Immature natural killer cell (primary cell): ENCODE measurements at regions not wholly inside any gene's neighbourhood (a gene's known extent, or its start where the extent isn't known, plus 50 kb on each side); places are given as distances from the start of the nearest gene placed in this dataset.

Experiments
- DNase-seq, 3 donors: peaks; one replicate each; pipeline ENCODE4 v3.0.0; 2022; ENCODE audit warnings: mixed read lengths in 1 of 3
- H3K27ac Mint-ChIP-seq, 6 donors: one replicate each; pipeline ENCODE4 v1.8.0; 2020; ENCODE audit warnings: mixed read lengths in 6 of 6, mild to moderate bottlenecking in 5 of 6, inconsistent platforms in 4 of 6, moderate library complexity in 3 of 6
- H3K27me3 Mint-ChIP-seq, 3 donors: one replicate each; pipeline ENCODE4 v1.8.0; 2020 to 2021; ENCODE audit warnings: low read depth in 3 of 3, mild to moderate bottlenecking in 3 of 3, mixed read lengths in 3 of 3, moderate library complexity in 3 of 3, inconsistent platforms in 1 of 3
- H3K36me3 Mint-ChIP-seq, 3 donors: one replicate each; pipeline ENCODE4 v1.8.0; 2020; ENCODE audit warnings: mixed read lengths in 3 of 3, inconsistent platforms in 2 of 3, mild to moderate bottlenecking in 2 of 3
- H3K4me1 Mint-ChIP-seq, 2 donors: one replicate each; pipeline ENCODE4 v1.8.0; 2020; ENCODE audit warnings: inconsistent platforms in 2 of 2, mild to moderate bottlenecking in 2 of 2, mixed read lengths in 2 of 2, moderate library complexity in 1 of 2
- H3K4me3 Mint-ChIP-seq, 5 donors: one replicate each; pipeline ENCODE4 v1.8.0; 2020; ENCODE audit warnings: mild to moderate bottlenecking in 5 of 5, mixed read lengths in 5 of 5, inconsistent platforms in 3 of 5, moderate library complexity in 3 of 5
- H3K9me3 Mint-ChIP-seq, 6 donors: one replicate each; pipeline ENCODE4 v1.8.0; 2020; ENCODE audit warnings: mild to moderate bottlenecking in 6 of 6, mixed read lengths in 6 of 6, inconsistent platforms in 4 of 6, moderate library complexity in 3 of 6

DNA sequence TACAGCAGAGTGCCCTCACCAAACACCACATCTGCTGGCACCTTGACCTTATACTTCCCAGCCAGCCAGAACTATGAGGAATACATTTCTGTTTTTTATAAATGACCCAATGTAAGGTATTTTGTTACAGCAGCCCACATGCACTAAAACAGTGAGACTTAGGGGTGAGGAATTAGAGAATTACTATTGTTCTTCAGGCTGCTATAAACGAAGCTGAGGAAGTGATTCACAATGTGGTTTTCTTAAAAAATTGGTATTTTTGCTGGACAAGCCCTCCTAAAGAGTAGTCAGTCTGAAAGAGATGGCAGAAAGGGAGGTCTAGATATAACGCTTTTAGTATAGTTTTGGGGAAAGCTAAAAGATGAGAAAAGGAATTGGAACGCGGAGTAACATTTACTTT is 101.0 kb downstream of the SLITRK6 start:
- Mint-ChIP-seq H3K27ac (no peak overlapping the region), H3K4me1 (no peaks in the 10 kb centered on the region), H3K4me3 (no peak overlapping the region), H3K27me3 (no peaks in the 10 kb centered on the region), H3K9me3 (peaks cover 15 to 52% (median 19%) of the 10 kb centered on the region in 6 donors), H3K36me3 (peaks cover 0 to 7% (median 0%) of the 10 kb centered on the region in 3 donors)
- no peak for DNase-seq

DNA sequence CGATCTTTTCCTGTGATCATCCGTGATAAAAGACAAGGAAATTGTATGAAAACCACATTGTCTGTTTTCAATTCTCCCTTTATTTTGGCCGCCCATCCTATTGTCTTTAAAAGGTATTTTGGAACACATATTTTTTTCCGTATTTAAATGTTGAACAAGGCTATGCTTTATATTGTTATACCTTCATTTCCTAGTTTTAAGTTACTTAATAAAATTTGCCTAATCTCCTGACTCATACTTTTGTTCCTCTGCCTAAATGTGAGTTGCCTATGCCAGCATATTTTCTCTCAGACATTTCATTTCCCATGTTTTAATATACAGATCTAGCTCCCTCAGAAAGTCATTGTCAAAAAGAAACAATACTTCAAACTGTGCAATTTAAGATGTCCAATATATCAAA is 104.2 kb downstream of the SLITRK6 start:
- no peaks in the 10 kb centered on the region for H3K4me1 Mint-ChIP-seq
- no peaks in the 10 kb centered on the region for H3K27me3 Mint-ChIP-seq
- H3K36me3 Mint-ChIP-seq = no peaks in the 10 kb centered on the region
- H3K4me3 Mint-ChIP-seq = no peak overlapping the region
- DNase-seq = no peak
- peaks cover 14 to 44% (median 22%) of the 10 kb centered on the region in 6 donors for H3K9me3 Mint-ChIP-seq
- H3K27ac Mint-ChIP-seq = no peak overlapping the region

DNA sequence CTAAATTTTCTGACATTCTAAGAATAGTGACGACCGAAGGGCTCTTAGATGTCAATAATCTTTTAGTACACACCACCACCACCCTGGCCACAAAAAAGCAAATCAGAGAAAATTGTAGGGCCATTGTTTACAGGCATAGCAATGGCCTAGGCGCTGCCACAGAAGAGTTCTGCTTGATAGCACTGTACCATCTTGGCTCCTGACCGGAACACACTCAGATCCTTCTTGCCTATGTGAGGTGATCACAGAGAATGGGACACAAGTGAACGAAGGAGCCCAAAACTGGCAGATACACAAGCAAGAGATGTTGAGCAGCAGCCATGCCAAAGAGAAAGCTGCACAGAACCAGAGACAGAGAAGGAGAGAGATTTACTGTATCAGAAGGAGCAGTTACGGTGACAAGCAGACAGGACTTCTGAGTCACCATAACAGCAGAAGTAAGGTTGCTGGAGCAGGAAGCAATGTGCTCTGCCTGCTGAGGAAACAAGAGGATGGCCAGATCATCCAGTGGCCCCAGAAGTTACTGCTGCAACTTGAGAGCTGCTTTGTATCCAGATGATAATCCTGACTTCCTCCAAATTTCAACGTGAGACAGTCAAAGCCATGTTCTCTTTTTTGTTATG is 105.2 kb downstream of the SLITRK6 start:
- no peak overlapping the region for H3K27ac Mint-ChIP-seq
- DNase-seq = no peak
- no peaks in the 10 kb centered on the region for H3K4me1 Mint-ChIP-seq
- H3K4me3 Mint-ChIP-seq = no peak overlapping the region
- no peaks in the 10 kb centered on the region for H3K27me3 Mint-ChIP-seq
- H3K36me3 Mint-ChIP-seq = no peaks in the 10 kb centered on the region
- peaks cover 9 to 38% (median 22%) of the 10 kb centered on the region in 6 donors for H3K9me3 Mint-ChIP-seq

DNA sequence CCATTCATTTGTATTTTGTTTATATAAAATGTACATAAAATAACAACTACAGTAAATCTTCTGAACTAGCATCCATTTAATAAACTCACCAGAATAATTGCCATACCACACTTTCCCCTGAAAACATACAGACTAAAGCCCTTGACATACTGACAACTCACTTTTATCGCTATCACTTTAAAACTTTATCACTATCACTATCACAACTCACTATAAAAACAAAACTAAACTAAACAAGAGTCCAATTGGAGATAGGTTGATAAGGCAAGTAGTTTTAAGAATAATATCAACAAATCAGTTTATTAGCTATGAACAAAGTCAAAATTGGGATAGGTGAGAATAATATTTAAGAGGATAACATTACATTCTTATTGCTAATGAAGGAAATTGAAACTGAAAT is 108.9 kb downstream of the SLITRK6 start:
- H3K4me1 Mint-ChIP-seq = no peaks in the 10 kb centered on the region
- no peak overlapping the region for H3K4me3 Mint-ChIP-seq
- no peaks in the 10 kb centered on the region for H3K36me3 Mint-ChIP-seq
- no peak for DNase-seq
- H3K9me3 Mint-ChIP-seq = peaks cover 2 to 22% (median 17%) of the 10 kb centered on the region in 6 donors
- no peak overlapping the region for H3K27ac Mint-ChIP-seq
- H3K27me3 Mint-ChIP-seq = no peaks in the 10 kb centered on the region

DNA sequence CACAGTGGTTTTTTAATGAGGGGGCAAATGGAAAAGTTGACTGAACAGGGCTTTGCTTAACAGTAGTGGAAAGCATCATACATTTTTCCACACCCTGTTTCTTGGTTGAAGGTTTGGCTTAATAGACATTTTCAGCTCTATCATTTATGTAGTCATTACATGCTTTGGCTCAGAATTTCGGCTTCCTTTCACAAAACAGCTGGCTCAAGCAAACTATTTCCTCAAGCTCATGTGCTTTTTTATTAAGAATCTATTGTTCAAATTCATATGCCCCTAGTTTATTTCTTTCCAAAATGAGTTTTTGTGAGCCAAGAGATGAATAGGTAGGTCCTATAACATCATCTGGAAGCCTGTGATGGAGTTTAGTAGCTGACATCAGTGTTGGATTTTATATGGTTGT is 113.8 kb downstream of the SLITRK6 start:
- no peak for DNase-seq
- Mint-ChIP-seq H3K27ac (no peak overlapping the region), H3K4me1 (no peaks in the 10 kb centered on the region), H3K9me3 (peaks cover 2 to 29% (median 7%) of the 10 kb centered on the region in 6 donors), H3K4me3 (no peak overlapping the region), H3K27me3 (no peaks in the 10 kb centered on the region), H3K36me3 (no peaks in the 10 kb centered on the region)

DNA sequence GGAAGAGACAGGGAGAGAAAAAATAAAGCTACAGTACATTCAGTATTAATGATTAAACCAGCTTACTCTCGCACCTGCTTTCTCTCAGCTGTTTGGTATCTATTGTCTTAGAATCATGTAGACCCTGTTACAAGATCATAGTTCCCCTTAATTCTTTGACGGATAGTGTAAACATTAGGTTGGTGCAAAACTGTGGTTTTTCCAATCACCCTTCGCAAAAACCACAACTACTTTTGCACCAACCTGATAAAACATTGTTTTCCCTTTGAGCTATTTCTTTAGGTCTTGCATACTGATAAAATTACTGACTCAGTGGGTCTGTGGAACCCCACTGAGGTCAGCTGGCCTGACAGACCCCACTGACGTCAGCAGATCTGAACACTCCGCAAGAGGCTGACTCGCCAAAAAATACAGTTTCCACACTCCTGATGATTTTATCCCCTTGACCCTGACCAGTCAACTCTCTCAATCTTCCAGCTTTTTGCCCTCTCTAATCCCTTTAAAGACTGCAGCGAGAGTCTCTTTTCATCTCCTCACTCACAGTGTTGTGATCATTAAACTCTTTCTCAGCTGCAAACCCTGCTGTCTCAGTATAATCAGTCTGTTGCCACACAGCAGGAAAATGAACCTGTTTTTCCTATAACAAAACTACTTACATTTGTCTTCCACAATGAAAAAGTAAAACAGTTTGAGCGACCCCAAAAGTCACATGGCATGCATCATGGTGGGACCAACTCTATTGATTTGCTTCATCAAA is 123.9 kb downstream of the SLITRK6 start:
- no peak overlapping the region for H3K4me3 Mint-ChIP-seq
- H3K27me3 Mint-ChIP-seq = peaks cover 0 to 2% (median 0%) of the 10 kb centered on the region in 3 donors
- H3K9me3 Mint-ChIP-seq = peaks cover 5 to 43% (median 20%) of the 10 kb centered on the region in 6 donors
- H3K4me1 Mint-ChIP-seq = no peaks in the 10 kb centered on the region
- no peaks in the 10 kb centered on the region for H3K36me3 Mint-ChIP-seq
- H3K27ac Mint-ChIP-seq = no peak overlapping the region
- no peak for DNase-seq

DNA sequence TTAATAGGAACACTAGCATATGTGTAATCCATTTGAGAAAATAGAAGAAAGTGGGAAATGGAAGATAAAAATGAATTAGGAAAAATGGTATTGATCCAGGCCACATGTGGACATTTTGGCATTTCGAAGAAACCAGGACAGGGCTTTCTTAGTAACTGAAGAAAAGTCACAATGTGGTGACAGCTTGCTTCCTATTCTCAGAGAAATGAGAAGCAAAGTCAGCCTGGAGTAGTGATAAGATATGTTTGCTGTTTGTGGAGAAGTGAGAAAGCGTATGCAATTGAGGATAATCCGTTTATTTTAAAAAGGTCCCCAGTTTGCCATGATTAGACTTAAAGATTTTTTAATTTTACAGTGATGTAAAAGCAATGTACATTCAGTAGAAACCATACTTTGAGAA is 127.9 kb downstream of the SLITRK6 start:
- H3K9me3 Mint-ChIP-seq = peaks cover 5 to 46% (median 18%) of the 10 kb centered on the region in 6 donors
- no peaks in the 10 kb centered on the region for H3K27me3 Mint-ChIP-seq
- H3K27ac Mint-ChIP-seq = no peak overlapping the region
- peaks cover 0 to 5% (median 0%) of the 10 kb centered on the region in 3 donors for H3K36me3 Mint-ChIP-seq
- H3K4me1 Mint-ChIP-seq = no peaks in the 10 kb centered on the region
- no peak overlapping the region for H3K4me3 Mint-ChIP-seq
- DNase-seq = no peak

DNA sequence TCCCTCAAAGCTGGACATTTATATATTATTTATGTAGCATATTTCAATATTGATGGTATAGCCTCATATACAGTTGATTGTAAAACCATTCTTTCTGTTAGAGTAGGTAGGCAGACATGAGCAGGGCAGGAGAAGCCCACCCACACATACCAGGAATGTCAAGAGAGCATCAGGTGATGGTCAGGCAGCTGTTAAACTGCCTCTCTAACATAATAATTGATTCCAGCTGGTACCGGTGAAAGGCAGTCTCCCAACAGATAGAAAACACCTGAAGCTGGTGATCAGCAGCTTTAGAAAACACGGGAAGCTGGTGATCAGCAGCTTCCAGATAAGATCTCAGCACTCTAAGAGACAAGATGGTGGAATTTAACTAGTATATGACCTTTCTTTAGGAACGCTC is 132.9 kb downstream of the SLITRK6 start:
- Mint-ChIP-seq H3K9me3 (peaks cover 7 to 43% (median 18%) of the 10 kb centered on the region in 6 donors), H3K36me3 (peaks cover 0 to 5% (median 0%) of the 10 kb centered on the region in 3 donors), H3K27me3 (no peaks in the 10 kb centered on the region), H3K4me3 (no peak overlapping the region), H3K4me1 (no peaks in the 10 kb centered on the region), H3K27ac (no peak overlapping the region)
- DNase-seq = no peak

DNA sequence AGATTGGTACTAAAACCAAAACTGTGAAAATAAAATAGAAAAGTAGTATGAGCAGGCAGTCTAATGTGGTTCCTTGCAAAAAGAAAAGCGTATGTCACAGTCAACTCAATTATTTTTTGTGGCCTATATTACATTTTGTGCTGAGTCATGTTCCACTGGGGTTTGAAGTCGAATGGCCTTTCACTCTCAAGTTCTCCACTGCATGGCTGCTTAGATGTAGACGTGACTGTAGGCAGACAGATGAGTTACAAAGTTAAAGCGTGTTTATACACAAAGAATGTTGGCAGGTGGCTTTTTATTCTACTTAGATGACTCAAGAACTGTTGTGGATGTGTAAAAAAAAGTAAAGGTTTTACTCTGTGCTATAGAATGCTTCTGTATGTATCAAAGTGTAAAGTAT is 133.9 kb downstream of the SLITRK6 start:
- Mint-ChIP-seq H3K27ac (no peak overlapping the region), H3K4me3 (no peak overlapping the region), H3K27me3 (no peaks in the 10 kb centered on the region)

DNA sequence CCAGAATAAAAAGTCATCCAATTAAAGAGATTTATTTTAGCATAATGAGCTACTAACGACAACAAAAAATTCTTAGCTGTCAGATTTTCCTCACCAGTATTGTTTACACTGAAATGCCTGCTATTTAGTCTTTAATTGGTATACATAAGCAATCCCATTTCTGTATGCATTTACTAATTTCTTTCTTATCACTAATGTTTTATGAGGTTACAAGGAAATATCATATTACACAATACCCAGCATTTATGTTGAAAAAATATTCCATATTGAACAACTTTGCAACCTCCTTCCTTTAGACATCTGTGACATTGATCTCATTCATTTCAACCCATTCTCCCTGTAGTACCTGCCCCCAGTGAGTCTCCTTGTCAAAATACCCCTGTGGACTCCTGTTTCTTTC is 135.4 kb downstream of the SLITRK6 start:
- H3K9me3 Mint-ChIP-seq = peaks cover 3 to 41% (median 16%) of the 10 kb centered on the region in 6 donors
- DNase-seq = no peak
- no peak overlapping the region for H3K4me3 Mint-ChIP-seq
- H3K27me3 Mint-ChIP-seq = no peaks in the 10 kb centered on the region
- H3K4me1 Mint-ChIP-seq = no peaks in the 10 kb centered on the region
- H3K36me3 Mint-ChIP-seq = peaks cover 0 to 3% (median 0%) of the 10 kb centered on the region in 3 donors
- no peak overlapping the region for H3K27ac Mint-ChIP-seq

More for the DNA sequence above, 133.9 kb downstream of the SLITRK6 start:
- no peak for DNase-seq
- Mint-ChIP-seq H3K9me3 (peaks cover 3 to 42% (median 17%) of the 10 kb centered on the region in 6 donors), H3K4me1 (no peaks in the 10 kb centered on the region), H3K36me3 (peaks cover 0 to 5% (median 0%) of the 10 kb centered on the region in 3 donors)

DNA sequence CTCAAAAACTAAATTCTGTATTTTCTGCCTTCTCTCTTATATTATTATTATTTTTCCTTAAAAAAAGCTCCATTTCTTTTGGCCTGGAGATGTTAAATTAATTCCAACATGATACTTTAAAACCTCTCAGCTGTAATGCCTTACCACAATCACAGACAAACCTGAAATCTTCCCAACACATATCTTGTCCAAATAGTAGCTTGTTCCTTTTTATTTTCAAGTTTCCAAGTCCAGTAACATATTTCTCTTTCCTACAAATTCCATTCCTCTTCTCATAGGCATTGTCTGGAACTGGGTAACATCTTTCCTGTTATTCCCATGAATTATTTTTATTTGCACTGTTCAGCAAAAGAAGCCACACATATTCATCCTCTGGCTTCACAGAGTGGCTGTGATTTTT is 137.0 kb downstream of the SLITRK6 start:
- DNase-seq = no peak
- Mint-ChIP-seq H3K36me3 (no peaks in the 10 kb centered on the region), H3K9me3 (peaks cover 4 to 42% (median 19%) of the 10 kb centered on the region in 6 donors), H3K27ac (no peak overlapping the region), H3K4me3 (no peak overlapping the region), H3K4me1 (no peaks in the 10 kb centered on the region), H3K27me3 (no peaks in the 10 kb centered on the region)

DNA sequence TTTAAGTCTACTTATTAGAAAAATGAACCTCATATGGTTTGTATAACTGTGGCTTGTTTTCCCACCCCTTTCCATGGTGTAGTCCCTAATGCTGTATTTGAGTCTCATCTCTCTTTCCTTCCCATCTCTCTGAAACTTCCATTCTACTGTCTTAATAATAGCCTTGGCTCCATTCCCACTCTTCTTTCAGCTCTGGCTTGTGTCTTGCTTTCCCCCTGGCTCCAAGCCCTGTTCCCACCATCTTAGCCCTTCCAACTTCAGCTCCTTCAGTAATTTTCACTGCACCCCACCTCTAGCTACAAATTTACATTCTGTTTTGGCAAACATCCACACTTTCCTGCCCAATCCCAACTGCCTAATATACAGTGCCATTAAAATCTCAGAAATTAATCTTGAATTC is 137.5 kb downstream of the SLITRK6 start:
- no peak overlapping the region for H3K4me3 Mint-ChIP-seq
- peaks cover 6 to 38% (median 19%) of the 10 kb centered on the region in 6 donors for H3K9me3 Mint-ChIP-seq
- H3K27ac Mint-ChIP-seq = no peak overlapping the region
- H3K4me1 Mint-ChIP-seq = no peaks in the 10 kb centered on the region
- H3K27me3 Mint-ChIP-seq = no peaks in the 10 kb centered on the region
- H3K36me3 Mint-ChIP-seq = no peaks in the 10 kb centered on the region
- DNase-seq = no peak

DNA sequence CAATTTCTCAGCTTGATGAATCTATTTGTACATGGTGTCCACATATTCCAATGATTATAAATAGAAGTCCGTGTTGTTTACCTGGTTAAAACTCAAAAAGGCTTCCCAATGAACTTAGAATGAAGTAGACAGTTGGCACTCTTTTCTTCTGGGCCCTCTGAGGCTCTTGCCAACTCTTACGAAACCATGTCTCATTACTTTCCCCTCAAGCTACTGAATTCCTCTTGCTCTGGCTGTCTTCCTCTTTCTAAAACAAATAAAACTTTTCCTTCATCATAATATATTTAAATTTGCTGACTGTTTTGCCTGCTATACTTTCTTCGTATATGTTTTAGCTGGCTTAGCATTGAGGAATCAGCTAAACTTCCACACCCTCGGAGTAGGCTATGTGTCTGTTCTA is 139.7 kb downstream of the SLITRK6 start:
- H3K27me3 Mint-ChIP-seq = no peaks in the 10 kb centered on the region
- H3K36me3 Mint-ChIP-seq = no peaks in the 10 kb centered on the region
- no peaks in the 10 kb centered on the region for H3K4me1 Mint-ChIP-seq
- H3K4me3 Mint-ChIP-seq = no peak overlapping the region
- H3K9me3 Mint-ChIP-seq = peaks cover 6 to 38% (median 20%) of the 10 kb centered on the region in 6 donors
- no peak for DNase-seq
- no peak overlapping the region for H3K27ac Mint-ChIP-seq

DNA sequence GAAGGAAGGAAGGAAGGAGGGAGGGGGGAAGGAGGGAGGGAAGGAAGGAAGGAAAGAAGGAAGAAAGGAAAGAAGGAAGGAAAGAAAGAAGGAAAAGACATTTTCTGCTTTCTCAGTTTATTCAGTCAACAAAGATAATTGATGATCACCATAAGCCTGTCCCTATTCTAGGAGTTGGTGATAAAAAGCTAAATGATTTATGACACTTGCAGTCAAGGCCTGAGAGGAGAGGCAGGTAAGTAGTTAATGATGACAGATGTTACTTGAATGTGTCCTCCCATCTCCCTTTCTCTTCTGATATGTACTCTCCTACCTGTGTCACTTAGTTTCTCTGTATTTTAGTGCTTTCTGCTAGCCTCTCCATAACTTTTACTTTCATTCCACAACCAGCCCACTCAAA is 141.3 kb downstream of the SLITRK6 start:
- H3K27ac Mint-ChIP-seq = no peak overlapping the region
- H3K36me3 Mint-ChIP-seq = no peaks in the 10 kb centered on the region
- H3K27me3 Mint-ChIP-seq = no peaks in the 10 kb centered on the region
- H3K4me3 Mint-ChIP-seq = no peak overlapping the region
- peaks cover 11 to 48% (median 22%) of the 10 kb centered on the region in 6 donors for H3K9me3 Mint-ChIP-seq
- DNase-seq = no peak
- no peaks in the 10 kb centered on the region for H3K4me1 Mint-ChIP-seq
